ENCODE measurements at regions not wholly inside any gene's neighbourhood (a gene's known extent, or its start where the extent isn't known, plus 50 kb on each side); places are given as distances from the start of the nearest gene placed in this dataset.

GRCh38 chr21:16192902-16193301, 463.1 kb downstream of the USP25 start:
- no peak for TF ChIP-seq POLR2A (IDR thresholded peaks at IDR 0.05; ENCODE audit: low read depth, low read length)
- TF ChIP-seq POLR2AphosphoS5 (IDR thresholded peaks at IDR 0.05; ENCODE audit: low read depth, low read length), result no peak

Data from GM12892 (cell line).